Gastrocnemius medialis (tissue), 4 donors: ENCODE measurements at regions not wholly inside any gene's neighbourhood (a gene's known extent, or its start where the extent isn't known, plus 50 kb on each side); places are given as distances from the start of the nearest gene placed in this dataset.

ENCODE experiments used
- POLR2A ChIP-seq, 2 donors: fragments of 450-650 bp; IDR thresholded peaks; one replicate each; pipeline ENCODE4 v1.6.1; 2017; ENCODE audit warnings: antibody characterized with exemption in 2 of 2, mild to moderate bottlenecking in 2 of 2, moderate library complexity in 2 of 2
- TF ChIP-seq, protein P1 (sequence below), 5 experiments: fragments of 450-650 bp in 3 of 5; fragments of 200-600 bp in 2 of 5; sonication (generic) in 2 of 5; IDR thresholded peaks in 4 of 5; conservative IDR thresholded peaks in 1 of 5; 1 replicate in 4 of 5; 2 replicates in 1 of 5; pipeline ENCODE4 v1.5.1; 2016 to 2019; ENCODE audit warnings: antibody characterized with exemption in 5 of 5, mild to moderate bottlenecking in 3 of 5, moderate library complexity in 3 of 5

- TF ChIP-seq, protein P1, sequence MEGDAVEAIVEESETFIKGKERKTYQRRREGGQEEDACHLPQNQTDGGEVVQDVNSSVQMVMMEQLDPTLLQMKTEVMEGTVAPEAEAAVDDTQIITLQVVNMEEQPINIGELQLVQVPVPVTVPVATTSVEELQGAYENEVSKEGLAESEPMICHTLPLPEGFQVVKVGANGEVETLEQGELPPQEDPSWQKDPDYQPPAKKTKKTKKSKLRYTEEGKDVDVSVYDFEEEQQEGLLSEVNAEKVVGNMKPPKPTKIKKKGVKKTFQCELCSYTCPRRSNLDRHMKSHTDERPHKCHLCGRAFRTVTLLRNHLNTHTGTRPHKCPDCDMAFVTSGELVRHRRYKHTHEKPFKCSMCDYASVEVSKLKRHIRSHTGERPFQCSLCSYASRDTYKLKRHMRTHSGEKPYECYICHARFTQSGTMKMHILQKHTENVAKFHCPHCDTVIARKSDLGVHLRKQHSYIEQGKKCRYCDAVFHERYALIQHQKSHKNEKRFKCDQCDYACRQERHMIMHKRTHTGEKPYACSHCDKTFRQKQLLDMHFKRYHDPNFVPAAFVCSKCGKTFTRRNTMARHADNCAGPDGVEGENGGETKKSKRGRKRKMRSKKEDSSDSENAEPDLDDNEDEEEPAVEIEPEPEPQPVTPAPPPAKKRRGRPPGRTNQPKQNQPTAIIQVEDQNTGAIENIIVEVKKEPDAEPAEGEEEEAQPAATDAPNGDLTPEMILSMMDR (IDR thresholded peaks at IDR 0.05 in 4 of 5, conservative IDR thresholded peaks at IDR 0.05 in 1 of 5): no peak
- TF ChIP-seq POLR2A (IDR thresholded peaks at IDR 0.05): no peak
Measured at GRCh38 chr10:83988435-83988834, 150.9 kb upstream of the GHITM start.
